HG03064 (cell line): ENCODE measurements at regions not wholly inside any gene's neighbourhood (a gene's known extent, or its start where the extent isn't known, plus 50 kb on each side); places are given as distances from the start of the nearest gene placed in this dataset.
"Not testable (repeated sequence)": the region's sequence is repeated elsewhere in the genome, so short reads cannot be mapped to it uniquely, and the experiment has no call there.

Experiments
- ATAC-seq: cut with Tn5 transposase; IDR thresholded peaks from one replicate; pipeline ENCODE4 v1.9.1; 2021; ENCODE audit warnings: low read depth; ENCODE audit not compliant: unreplicated experiment

GRCh38 chr12:25384038-25384892 is 133.5 kb upstream of the KRAS start:
- ATAC-seq: no peak

GRCh38 chr12:25382311-25383106 is 131.8 kb upstream of the KRAS start:
- no peak for ATAC-seq

DNA sequence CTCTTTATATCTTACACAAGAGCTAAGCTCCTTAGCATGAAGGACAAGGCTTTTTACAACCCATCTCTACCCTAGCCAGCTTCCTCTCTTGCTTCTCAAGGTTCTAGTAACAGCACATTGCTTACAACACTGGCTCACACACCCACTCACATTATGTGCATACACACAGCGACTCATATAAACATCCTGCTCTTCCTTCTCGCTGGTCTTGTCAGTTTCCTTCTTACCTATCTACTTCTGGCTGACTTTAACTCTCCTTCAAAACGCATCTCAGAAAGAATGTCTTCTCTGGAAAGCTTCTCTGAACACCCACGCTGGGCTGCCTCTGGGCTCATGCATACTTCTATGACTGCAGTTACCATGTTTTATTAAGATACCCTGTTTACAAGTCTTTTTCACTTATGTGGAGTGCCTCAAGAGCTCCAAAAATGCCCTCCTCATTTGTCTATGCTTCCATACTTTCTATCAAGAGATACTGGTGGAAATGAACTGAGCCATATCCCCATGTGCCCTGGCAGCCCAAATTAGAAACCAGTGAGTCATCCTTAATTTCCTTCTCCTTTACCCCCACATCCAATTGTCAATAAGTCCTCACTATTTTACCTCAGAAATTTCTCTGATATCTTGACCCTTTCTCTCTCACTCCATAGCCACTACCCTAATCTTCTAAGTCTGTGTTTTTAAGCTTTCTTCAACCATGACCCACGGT is 126.9 kb upstream of the KRAS start:
- ATAC-seq: no peak

DNA sequence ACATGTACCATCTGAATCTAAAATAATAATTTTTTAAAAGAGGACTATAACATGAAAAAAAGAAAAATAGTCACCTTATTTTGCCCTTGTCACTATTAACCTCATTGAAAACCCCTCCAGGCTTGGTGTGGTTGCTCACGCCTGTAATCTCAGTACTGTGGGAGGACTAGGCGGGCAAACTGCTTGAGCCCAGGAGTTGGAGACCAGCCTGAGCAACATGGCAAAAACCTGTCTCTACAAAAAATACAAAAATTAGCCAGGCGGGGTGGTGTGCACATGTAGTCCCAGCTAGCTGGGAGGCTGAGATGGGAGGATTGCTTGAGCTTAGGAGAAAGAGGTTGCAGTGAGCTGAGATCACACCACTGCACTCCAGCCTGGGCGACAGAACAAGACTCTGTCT is 126.3 kb upstream of the KRAS start:
- ATAC-seq: no peak

- ATAC-seq: no peak
Measured at GRCh38 chr12:25376407-25376806, 125.7 kb upstream of the KRAS start.

GRCh38 chr12:25372969-25373817 is 122.5 kb upstream of the KRAS start:
- ATAC-seq: no peak

DNA sequence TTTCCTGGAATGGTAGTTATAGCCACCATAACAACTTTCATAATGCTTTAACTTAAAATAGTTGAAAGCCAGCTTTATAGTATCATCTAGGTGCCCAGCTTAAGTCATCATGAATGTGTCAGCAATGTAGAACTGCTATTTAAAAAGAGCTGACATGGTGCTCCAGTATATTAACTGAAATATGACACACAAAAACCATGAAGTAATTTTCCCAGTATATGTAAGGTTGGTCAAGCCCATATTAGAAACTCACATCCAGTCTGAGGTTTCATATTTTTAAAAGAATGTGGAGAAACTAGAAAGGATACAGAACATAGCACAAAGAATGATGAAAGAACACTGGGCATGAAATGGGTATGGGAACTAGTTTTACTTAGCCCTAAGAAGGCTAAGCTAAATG is 121.3 kb upstream of the KRAS start:
- no peak for ATAC-seq

- no peak for ATAC-seq
Measured at GRCh38 chr12:25368557-25368956, 117.8 kb upstream of the KRAS start.

DNA sequence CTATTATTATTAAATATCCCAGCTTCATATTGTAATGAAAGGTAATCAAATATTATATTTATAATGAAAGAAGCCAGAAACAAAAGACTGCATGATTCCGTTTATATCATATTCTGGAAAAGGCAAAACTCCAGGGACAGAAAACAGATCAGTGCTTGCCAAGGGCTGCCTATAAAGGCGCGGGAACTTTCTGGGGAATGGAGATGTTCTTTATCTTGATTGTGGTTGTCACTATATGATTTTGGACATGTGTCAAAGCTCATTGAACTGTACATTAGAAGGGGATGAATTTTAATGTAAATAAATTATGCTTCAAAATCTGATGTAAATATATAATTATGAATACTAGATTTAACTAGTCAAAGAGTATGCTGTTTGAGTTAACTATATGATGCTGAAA is 115.4 kb upstream of the KRAS start:
- ATAC-seq: no peak

- ATAC-seq: no peak
Measured at GRCh38 chr12:25365340-25365730, 114.6 kb upstream of the KRAS start.

GRCh38 chr12:25364529-25365339 is 114.0 kb upstream of the KRAS start:
- ATAC-seq: peak; percentile 77

DNA sequence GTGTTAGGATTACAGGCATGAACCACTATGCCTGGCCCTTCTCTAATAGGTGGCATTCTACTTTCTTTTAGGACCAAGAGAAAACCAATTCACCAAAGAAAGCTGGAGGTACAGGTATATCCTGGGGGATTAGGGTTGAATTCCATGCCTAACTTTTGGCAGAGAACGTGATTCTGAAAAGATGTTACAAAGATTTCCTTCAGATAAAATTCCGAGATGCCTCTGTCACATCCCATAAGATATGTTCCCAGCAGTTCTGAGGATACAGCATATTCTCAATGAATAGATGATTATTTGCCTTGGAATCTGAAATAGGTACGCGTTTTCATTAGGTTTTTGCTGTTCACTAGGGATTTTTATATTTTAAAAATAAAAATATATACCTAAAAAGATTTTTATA is 111.9 kb upstream of the KRAS start:
- no peak for ATAC-seq

GRCh38 chr12:25361511-25361910 is 110.8 kb upstream of the KRAS start:
- ATAC-seq: no peak

DNA sequence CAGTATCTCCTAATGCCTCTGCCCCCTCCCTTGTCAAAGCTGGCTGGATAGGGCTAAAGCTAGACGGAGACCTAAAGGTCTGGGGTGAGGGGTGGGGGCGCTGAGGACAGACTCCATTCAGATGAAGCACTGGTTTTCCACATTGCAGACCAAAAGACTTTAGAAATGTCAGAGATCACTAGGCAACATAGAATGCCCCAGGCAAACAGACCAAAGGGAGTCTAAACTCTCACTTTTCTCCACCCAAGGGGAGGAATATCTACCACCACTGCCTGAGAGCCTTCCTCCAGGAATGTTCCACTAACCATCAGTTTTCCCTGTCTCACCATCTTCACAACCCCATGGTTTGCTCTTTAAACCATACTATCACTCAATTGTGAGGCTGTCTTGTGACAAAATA is 106.9 kb upstream of the KRAS start:
- no peak for ATAC-seq

GRCh38 chr12:25352942-25353341 is 102.2 kb upstream of the KRAS start:
- ATAC-seq: not testable (repeated sequence)

GRCh38 chr12:25352083-25352918 is 101.6 kb upstream of the KRAS start:
- ATAC-seq: peak; percentile 69

DNA sequence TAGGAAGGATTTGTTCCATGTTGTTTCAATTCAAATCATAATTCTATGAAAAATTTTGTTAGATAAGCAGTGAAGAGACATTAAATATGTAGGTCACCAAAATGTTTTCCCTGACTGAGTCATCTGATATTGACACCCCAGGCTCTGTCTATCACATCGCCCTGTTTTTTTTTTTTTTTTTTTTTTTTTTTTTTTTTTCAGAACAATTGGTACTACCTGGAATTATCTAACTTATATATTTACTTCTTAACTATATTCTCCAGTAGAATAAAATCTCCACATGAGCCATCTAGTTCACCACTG is 97.8 kb upstream of the KRAS start:
- no peak for ATAC-seq

DNA sequence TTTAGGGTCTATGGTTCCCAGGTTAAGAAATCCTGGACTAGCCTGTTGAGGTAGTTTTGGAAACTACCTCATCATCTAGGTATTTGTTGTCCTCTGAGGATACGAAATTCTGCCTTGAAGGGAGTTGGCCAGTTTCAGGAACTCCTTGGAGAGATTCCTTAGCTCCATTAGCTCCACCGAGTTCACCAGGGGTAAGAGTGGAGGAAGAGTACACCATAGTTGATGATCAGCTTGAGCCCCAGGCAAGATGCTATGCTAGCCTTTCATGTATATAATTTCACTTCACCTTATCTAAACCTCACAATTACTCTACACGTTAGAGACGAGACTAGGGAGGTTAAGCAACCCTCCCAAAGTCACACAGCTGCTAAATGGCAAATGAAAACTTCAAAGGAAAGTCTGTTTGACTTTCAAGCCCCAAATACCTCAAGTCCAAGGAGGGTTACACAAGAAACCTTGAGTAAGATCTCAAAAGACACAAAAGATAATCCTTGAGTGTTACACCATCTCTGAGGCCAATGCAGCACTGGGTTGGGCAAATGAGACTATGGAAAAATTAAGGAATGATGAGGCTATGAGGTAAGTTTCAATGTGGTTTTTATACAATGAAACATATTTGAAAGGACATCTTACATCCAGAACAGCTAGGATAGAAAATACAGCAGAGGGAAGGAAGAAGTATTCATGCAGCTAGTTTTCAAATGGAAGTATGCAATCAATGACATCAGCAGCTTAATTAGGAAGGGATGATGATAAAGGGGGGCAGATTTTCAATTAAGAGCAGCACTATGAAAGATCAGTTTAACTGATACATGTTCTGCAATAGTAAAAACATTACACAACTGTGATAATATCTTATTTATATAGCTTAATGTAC is 97.2 kb upstream of the KRAS start:
- no peak for ATAC-seq
